Suppressor macrophage (primary cell): ENCODE measurements at regions not wholly inside any gene's neighbourhood (a gene's known extent, or its start where the extent isn't known, plus 50 kb on each side); places are given as distances from the start of the nearest gene placed in this dataset.

Experiments
- DNase-seq, 4 experiments: peaks; one replicate each; pipeline ENCODE4 v3.0.0-alpha.2; 2020 to 2022

DNA sequence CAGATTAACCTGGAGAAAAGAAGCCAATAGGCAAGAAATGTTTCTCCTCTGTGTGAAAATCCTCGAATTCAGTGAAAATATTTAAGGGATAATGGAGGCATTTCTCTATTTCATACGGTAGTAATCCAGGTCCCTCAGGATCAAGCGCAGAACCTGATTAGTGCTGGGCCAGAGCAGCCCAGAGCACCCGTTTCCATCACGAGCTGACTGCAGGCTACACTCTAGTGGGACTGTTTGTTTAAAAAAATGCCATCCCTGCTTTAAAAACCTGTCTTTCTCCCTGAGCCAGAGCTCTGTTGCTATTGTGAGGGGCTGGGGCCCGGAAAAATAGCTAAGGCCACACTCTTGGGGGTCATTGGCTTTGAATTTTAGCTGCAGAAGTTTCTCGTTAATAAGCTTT, 223.2 kb upstream of the E2F8 start:
- no peak for DNase-seq

DNA sequence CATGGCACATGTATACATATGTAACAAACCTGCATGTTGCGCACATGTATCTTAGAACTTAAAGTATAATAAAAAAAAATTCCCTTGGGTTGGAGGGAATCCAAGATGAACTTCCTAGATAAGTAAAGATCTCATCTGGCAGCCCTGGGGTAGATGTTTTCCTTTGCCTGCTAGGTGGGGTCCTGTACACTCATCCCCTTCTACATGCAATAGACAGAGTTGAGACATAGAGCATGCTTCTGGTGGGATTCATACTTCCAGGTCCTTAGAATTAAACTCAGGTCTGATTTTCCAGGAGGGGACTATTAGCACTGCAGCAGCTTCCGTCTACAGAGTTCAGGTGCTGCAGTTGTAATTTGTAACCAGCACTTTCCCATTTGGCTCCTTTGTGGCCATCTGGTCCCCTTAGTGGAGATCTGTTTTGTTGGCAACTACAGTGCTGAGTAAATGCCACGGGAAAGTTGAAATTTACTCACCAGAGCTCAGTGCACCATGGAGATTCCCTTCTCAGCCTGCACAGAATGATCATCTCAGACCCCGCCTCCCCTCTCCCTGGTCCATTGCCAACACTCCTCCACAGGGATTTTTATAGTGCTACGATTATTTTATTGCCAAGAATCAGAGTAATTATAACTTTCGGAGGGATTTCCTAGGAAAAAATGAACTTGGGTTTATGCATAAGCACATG, 220.1 kb upstream of the E2F8 start:
- DNase-seq: no peak

DNA sequence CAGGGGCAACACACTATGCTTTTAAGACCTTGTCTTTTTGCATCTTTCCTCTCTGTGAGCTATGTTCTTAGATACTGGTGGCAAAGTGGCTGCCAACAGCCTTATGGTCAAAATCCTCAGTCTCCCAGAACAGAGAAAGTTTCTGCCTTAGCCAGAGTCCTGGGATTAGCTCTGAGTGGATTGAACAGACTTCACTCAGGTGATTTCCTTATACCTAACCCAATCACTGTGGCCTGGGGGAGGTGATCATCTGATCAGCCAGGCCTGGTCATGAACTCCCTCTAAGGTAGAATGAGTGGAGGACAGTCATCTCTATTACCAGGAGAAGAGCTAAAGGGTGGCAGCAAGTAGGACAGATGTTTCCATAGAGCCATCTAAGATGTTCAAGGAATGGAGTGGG, 218.5 kb upstream of the E2F8 start:
- DNase-seq: no peak

DNA sequence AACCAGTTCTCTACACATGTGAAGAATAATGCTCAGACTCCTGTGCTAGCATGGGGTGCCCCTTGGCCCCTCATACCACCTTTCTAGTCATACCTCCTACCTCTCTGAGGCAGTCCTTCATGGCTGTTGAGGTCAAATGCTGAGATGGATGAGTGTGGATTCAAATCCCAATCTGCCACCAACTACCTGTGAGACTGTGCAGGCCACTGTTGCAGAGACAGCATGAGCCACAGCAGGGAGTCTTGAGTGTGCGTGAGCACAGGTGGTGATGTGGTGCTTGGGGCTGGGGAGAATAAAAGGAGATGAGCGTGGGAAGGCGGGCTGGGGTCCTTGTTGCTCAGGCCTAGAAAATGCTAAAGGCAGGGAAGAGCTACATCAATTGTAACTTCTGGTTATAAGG, 218.0 kb upstream of the E2F8 start:
- DNase-seq: no peak

DNA sequence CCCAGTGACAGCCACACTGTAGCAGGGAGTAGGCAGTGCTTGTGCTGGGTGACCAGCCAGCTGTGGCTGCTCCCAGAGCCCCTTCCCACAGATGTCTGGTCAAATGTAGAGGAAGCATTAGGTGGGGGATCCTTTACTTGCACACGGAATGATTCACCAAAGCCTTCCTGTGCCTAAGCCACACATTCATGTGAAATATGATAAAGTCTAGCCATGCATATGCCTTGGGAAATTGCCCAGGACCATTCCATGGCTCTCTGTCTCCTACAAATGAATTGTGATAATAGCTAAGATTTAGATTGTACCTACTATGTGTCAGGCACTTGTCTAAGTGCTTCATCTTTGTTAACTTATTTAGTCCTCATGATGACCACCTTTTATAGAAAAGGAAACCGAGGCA, 217.5 kb upstream of the E2F8 start:
- DNase-seq: no peak

DNA sequence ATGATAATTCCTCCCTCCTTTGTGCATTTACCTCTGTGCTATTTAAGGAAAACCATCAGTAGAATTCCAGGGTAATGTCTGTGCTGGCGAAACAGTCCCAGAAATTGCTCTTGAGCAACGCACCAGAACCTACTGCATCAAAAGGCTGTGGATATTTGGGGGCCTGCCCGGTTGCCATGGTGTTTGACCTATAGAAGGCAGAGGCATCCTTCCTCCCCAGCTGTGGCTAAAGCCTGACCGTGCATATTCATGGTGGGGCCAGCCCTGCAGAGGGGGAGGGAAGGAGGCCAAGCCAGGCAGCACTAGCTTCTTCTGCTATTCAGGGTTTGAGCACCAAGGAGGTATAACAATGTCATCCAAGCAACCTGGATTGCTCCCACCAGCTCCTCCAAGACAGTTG, 215.0 kb upstream of the E2F8 start:
- no peak for DNase-seq

DNA sequence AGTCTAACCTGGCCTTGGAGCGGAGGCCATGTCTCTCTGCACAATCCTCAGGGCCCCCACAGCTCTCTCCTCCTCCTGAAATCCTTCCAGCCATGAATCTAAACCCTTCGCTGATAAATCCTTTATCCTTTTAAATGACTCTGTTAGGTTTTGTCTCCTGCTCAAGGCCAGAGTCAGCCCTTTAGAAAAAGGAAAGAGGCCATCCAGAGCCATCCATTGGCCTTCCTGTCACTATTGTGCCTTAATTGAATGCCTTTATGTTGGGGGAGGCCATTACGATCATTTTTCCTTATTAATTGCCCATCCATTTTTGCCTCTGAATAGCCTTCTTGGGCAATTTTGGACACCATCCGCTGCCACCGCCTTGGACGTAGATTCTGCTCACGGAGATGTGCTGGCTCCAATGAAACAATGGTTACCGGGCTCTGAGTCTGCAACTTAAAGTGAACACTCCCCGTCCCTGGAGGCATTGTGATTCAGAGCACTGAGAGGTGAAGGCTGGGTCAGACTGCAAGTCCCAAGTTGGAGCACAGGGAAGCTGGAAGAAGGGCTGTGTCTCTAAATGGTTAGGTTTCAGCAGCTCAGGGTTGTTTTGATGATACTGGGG, 213.0 kb upstream of the E2F8 start:
- no peak for DNase-seq

DNA sequence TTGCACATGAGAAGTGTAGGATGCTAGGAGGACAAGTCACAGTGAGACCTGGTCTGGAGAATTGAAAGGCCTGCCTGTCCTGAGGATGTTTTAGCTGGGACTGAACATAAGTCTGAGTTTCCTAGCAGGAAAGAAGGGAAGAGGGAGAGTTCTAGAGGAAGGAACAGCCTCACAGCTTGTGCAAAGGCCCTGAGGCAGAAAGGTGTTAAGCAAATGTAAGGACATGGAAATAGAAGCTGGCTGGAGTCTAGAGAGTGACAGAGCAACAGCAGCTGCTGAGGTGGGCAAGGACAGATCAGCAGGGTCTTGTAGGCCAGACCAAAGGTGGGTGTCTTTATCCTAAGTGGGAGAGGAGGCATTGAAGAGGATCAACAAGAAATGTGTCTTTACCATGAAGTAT, 210.9 kb upstream of the E2F8 start:
- no peak for DNase-seq

DNA sequence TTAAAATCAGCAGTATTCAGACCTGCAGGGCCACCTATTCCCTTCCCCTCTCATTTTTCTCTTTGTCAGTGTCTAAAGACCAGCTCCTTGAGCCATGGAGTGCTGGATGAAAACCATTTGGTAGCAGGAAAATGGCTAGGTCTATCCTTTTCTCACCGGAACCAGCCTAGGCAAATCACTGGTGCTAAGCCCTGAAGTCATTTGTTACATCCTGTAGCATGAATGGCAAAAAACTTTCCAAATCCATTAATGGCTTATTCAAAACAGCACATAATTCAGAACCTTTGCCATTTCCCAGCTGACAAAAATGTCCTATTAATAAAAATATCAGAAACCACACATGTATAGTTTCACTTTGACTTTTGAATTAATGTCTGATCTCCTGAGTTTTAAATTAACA, 209.5 kb upstream of the E2F8 start:
- DNase-seq: no peak

DNA sequence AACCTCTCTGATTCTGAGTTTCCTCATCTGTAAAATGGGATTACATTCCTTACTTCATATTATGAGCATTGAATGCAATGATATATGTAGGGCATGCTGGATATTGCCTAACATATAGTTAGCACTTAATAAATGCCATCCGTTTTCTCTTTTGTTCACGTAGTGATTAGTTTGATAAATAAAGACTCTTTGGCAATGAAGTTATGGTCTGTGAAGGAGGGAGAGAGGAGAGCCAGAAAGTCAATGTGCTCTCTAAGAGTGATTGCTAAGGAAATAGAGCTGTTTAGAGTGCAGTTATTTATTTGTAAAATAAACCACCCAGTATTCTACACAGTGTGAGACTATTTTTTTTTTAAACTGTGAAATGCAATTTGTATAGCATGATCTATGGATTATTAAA, 207.9 kb upstream of the E2F8 start:
- no peak for DNase-seq

DNA sequence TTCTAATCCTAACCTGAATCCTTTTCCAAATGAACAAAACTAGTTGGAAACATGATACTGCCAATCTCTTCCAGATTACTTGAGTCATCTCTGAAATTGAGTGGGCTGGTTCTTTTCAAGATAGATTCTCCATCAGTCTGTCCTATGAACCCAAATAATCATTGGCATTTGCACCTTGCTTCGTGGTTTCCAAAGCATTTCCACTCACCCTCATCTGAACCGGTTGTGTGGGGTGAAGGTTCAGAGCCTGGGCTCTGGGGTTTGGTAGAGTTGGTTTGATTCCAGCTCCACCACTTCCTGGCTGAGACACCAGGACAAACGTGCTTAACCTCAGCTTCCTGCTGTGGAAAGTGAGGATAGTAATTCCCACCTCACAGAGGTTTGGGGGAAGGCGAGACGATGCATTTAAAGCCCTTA, 206.4 kb upstream of the E2F8 start:
- no peak for DNase-seq

DNA sequence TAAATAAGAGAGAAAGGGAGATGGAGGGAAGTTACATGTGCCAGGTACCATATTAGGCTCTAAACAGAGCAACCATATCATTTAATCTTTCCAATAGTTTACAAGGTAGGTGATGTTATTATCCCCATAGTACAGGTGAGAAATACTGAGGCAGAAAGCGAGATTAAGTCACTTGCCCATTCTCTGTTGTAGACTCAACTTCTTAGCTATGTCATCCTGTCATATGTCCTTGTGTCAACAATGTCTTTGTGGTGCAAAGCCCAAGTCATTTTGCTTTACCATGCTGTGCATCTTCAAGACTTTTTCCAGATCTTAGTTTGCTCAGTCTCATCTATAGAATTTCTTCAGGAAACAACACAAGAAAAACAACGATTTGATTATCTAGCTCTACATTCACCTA, 205.0 kb upstream of the E2F8 start:
- DNase-seq: no peak

DNA sequence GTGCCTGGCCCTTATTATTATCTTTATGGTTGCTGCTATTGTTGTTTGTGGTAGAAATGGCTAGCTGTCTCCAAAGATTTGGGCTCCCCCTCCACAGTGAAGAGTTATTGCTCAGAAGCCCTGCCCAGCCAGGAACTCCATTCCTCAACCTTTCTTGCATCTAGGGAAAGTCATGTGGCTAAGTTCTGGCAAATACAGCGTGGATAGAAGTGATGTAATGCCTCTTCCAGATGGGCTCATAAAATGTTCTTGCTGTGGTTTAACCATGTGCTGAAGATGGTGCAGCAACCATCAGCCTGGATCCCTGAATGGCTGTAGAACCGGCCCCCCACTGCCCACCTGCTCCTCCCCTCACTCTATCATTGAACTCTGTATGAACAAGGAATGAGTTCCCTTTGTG, 203.5 kb upstream of the E2F8 start:
- no peak for DNase-seq

DNA sequence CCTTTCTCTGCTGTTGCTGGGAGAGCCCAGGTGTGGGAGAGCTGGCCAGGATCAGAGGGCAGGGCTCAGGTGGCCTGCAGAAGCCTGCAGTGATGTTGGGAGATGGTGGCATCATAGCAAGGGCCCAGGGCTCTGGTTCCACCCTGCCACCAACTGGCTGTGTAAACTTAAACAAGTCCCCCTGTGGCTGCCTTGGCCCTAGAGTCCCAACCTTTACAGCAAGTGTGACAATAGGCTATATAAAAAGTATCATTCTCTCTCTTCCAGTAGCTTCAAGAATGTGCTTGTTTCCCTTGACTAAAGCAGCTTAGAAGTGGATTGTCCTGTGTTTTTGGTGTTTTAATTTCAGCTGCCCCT, 201.8 kb upstream of the E2F8 start:
- no peak for DNase-seq

DNA sequence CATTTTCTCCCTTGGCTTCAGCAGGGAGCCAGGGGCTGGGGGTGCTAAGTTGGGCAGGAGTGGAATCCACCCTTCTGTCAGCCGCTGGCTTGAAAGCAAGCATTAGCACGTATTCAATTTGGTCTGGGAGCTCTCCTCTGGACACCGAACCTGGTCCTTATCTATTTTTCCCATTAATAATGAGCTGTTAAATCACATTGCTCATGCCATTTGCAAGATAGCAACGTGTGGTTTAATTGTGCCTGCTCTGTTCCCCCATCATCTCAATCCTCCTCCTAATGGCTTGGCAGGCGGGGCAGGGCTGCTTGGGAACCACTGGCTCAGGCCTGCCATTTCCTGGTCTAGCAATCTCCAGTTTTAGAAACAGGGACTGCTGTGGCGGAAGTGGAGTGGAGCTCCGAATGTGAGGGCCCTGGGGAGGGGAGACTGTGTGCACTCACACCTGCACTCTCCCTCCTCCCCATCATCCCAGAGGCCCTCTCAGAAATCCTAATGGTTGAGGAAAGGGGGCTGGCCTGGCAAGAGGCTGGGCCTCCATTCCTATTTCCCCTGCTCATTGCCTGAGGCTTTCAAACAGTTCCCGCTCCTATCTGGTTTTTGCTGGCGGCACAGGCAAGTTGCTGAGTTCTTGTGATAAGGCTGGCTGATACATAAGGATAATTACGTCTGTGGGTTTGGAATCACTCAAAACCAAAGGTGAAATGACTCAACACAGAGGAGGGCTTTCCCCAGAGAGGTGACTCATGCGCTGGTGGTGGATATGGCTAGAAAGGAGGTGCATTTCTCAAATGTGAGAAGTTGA, 201.2 kb upstream of the E2F8 start:
- no peak for DNase-seq

DNA sequence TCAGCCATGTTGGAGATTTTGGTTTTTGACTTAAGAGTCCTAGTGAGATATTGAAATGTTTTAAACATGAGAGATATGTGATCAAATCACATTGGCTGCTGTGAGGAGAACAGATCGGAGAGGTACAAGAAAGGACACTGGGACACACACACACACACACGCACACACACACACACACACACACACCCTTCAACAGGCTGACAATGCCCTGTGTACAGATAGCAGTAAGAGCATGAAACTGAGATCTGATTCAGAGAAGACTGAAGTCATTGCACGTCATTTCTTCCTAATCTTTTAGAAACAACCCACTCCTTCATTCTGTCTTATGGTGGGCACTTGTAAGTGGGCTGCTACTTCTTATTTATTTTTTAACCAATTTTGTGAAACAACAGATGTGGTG, 200.5 kb upstream of the E2F8 start:
- DNase-seq: no peak

DNA sequence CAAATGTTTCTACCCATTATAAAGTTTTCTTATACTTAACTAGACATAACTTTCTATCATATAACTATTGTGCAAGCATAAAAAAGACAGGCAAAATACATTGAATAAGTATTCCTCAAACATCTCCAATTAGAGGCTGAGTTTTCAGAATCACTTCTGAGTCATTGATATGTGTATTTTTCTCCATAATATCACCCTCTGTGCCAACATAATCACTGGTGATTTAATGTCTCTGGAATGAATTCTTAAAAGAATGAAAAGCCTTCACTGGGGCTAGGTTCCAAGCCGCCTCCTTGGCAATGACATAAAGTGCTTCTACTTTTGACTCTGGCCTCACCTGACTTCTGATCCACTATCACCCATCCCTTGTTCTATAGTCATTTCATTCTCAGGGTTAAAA, 197.0 kb upstream of the E2F8 start:
- no peak for DNase-seq

DNA sequence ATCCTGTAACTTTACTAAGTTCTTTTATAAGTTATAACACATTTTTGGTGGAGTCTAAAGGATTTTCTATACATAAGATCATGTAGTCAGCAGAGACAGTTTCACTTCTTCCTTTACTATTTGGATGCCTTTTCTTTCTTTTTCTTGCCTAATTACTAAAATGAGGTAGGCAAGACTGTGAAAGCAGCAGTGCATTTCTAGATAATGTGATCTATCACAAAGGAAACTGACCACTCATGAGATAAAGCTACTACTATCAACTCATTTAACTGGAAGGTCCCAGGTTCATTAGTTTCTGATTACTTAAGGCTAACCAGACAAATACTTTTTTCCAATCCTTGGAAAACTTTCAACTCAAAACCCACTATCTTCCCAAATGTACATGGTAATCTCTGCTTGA, 196.2 kb upstream of the E2F8 start:
- peak in 1 of 4 experiments; percentile 12 for DNase-seq

DNA sequence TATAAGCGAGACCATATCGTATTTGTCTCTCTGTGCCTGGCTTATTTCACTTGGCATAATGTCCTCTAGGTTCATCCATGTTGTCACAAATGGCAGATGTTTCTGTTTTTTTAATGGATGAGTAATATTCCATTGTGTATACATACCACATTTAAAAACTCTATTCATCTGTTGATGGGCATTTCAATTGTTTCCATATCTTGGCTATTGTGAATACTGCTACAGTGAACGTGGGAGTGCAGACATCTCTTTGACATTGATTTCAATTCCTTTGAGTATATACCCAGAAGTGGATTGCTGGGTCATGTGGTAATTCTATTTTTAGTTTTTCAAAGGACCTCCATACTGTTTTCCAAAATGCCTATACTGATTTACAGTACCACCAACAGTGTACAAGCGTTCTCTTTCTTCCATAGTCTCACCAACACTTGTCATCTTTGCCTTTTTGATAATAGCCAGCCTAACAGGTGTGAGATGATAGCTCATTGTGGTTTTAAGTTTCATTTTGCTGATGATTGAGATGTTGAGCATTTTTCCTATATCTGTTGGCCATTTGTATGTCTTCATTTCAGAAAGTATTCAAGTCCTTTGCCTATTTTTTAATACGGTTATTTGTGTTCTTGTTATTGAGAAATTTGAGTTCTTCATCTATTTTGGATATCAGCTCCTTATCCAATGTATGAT, 194.7 kb upstream of the E2F8 start:
- no peak for DNase-seq

DNA sequence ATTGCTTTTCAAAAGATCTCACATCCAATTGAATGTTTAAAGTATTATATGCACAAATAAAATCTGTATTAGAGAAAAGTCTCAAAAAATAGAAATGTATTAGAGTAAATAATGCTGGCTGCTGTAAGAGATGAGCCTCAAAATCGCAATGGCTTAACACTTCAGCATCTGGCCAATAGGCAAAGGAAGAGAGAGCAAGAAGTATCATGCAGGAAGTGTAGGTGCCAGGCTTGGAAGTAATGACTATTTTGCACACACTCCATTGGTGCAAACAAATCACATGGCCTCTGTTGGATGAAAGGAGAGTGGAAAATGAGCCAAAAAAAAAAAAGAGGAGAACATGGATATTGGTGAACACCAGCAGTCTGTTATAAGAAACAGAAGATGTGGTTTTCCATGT, 193.0 kb upstream of the E2F8 start:
- DNase-seq: no peak

DNA sequence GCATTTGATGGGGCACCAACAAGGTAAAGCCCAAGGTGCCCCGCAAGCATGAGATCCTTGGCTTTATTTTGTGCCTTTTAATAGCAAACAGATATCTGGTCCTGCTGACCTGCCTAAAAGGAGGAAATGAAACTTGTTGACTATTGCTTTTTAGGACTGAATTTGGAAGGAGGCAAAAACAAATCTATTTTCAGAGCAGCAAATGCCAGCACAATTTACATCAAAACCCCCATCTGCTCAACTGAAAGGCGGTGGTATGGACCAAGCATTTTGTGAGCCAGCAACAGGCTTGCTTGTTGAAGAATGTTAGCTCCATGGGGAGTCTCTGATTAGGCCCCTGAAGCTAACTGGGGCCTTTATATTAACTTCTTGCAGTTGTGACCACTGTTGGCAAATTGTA, 192.6 kb upstream of the E2F8 start:
- peak in 3 of 4 experiments; percentile 7 to 36 (median 27) for DNase-seq

DNA sequence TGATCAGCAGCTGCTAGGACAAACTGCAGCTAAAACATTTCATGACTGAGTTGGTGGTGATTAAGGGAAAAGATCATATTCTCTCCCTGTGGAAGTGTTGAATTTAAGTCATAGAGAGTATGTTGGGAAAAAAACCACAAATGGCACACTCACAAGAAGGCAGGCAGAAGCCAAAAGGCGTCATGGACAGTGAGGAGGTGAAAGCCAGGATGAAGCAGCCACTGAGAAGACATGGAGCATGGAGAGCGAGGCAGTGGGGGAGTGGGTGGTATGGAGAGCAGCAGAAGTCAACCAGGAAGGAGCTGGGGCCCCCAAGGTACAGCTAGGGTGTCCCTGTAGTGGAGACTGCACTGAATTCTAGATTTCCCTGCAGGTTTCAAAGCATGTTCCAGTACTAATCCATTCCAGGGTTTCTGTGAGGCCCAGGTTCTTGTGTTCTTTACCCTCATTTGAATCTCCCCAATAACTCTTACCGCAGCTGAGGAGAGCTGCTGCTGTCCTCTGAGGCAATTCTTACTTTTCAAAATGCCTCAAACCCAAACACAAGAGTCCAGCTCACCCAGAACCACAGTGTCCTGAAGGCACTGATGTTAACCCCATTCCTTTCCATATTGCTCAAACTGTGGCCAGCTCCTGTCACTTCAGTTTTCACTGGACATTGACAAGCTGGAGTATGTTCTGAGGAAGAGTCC, 191.8 kb upstream of the E2F8 start:
- DNase-seq: no peak
